Chondrocyte (in vitro differentiated cells): ENCODE measurements at regions not wholly inside any gene's neighbourhood (a gene's known extent, or its start where the extent isn't known, plus 50 kb on each side); places are given as distances from the start of the nearest gene placed in this dataset.

Source experiments
- DNase-seq: peaks from one replicate; pipeline ENCODE4 v3.0.0; 2021; ENCODE audit warnings: mixed read lengths, low spot score
- H3K27ac Mint-ChIP-seq: one replicate; pipeline ENCODE4 v1.8.0; 2021; ENCODE audit warnings: mild to moderate bottlenecking, moderate library complexity, mixed read lengths; ENCODE audit not compliant: unreplicated experiment
- H3K27me3 Mint-ChIP-seq: 2 replicates; pipeline ENCODE4 v1.8.0; 2021; ENCODE audit warnings: low read depth, mixed read lengths
- H3K36me3 Mint-ChIP-seq: 2 replicates; pipeline ENCODE4 v1.8.0; 2021; ENCODE audit warnings: low read depth, mixed read lengths
- H3K4me1 Mint-ChIP-seq: 2 replicates; pipeline ENCODE4 v1.8.0; 2021; ENCODE audit warnings: low read depth, mild to moderate bottlenecking, mixed read lengths
- H3K4me3 Mint-ChIP-seq: one replicate; pipeline ENCODE4 v1.8.0; 2021; ENCODE audit warnings: mild to moderate bottlenecking, moderate library complexity, mixed read lengths; ENCODE audit not compliant: unreplicated experiment
- H3K9me3 Mint-ChIP-seq: 2 replicates; pipeline ENCODE4 v1.8.0; 2021; ENCODE audit warnings: low read depth, mixed read lengths
- CTCF ChIP-seq: fragments of 200-600 bp; sonication (generic); IDR thresholded peaks from 2 replicates; pipeline ENCODE4 v1.5.0; 2021; ENCODE audit warnings: antibody characterized with exemption, mild to moderate bottlenecking, moderate library complexity

- Mint-ChIP-seq H3K27me3 (peaks cover 25% of the 10 kb centered on the region), H3K36me3 (no peaks in the 10 kb centered on the region), H3K4me3 (no peak overlapping the region), H3K9me3 (peaks cover 9% of the 10 kb centered on the region), H3K27ac (no peak overlapping the region), H3K4me1 (no peaks in the 10 kb centered on the region)
- no peak for DNase-seq
- no peak for TF ChIP-seq CTCF
Observed at GRCh38 chr2:114040826-114041225, 150.9 kb downstream of the ACTR3 start.

- no peak for DNase-seq
- Mint-ChIP-seq H3K4me3 (no peak overlapping the region), H3K4me1 (no peaks in the 10 kb centered on the region), H3K27me3 (peaks cover 15% of the 10 kb centered on the region), H3K36me3 (no peaks in the 10 kb centered on the region), H3K9me3 (no peaks in the 10 kb centered on the region), H3K27ac (no peak overlapping the region)
- TF ChIP-seq CTCF = no peak
Observed at GRCh38 chr2:114044985-114045384, 155.1 kb downstream of the ACTR3 start.

- Mint-ChIP-seq H3K9me3 (no peaks in the 10 kb centered on the region), H3K4me3 (no peak overlapping the region), H3K27me3 (peaks cover 9% of the 10 kb centered on the region), H3K4me1 (no peaks in the 10 kb centered on the region), H3K36me3 (no peaks in the 10 kb centered on the region), H3K27ac (no peak overlapping the region)
- no peak for DNase-seq
- TF ChIP-seq CTCF = no peak
Observed at GRCh38 chr2:114046373-114046772, 156.5 kb downstream of the ACTR3 start.

- H3K9me3 Mint-ChIP-seq = no peaks in the 10 kb centered on the region
- no peak overlapping the region for H3K4me3 Mint-ChIP-seq
- no peak for DNase-seq
- no peaks in the 10 kb centered on the region for H3K36me3 Mint-ChIP-seq
- TF ChIP-seq CTCF = no peak
- no peak overlapping the region for H3K27ac Mint-ChIP-seq
- H3K27me3 Mint-ChIP-seq = peaks cover 9% of the 10 kb centered on the region
- no peaks in the 10 kb centered on the region for H3K4me1 Mint-ChIP-seq
Observed at GRCh38 chr2:114046866-114047435, 157.1 kb downstream of the ACTR3 start.

GRCh38 chr2:114049280-114049679 lies 159.4 kb downstream of the ACTR3 start:
- no peak overlapping the region for H3K4me3 Mint-ChIP-seq
- DNase-seq = no peak
- no peaks in the 10 kb centered on the region for H3K4me1 Mint-ChIP-seq
- H3K9me3 Mint-ChIP-seq = no peaks in the 10 kb centered on the region
- no peak for TF ChIP-seq CTCF
- H3K27ac Mint-ChIP-seq = no peak overlapping the region
- peaks cover 15% of the 10 kb centered on the region for H3K27me3 Mint-ChIP-seq
- H3K36me3 Mint-ChIP-seq = no peaks in the 10 kb centered on the region
